ENCODE measurements at regions not wholly inside any gene's neighbourhood (a gene's known extent, or its start where the extent isn't known, plus 50 kb on each side); places are given as distances from the start of the nearest gene placed in this dataset.

- no peak for DNase-seq (ENCODE audit: low spot score)
These were observed 69.7 kb downstream of the PSMB1 start for GRCh38 chr6:170483413-170483812.

GRCh38 chr6:170480050-170480692 lies 72.9 kb downstream of the PSMB1 start:
- peak; percentile 27 for DNase-seq (ENCODE audit: low spot score)

- DNase-seq (ENCODE audit: low spot score): no peak
These were observed 76.7 kb downstream of the PSMB1 start for GRCh38 chr6:170476360-170476759.

GRCh38 chr6:170475118-170475517 lies 78.0 kb downstream of the PSMB1 start:
- no peak for DNase-seq (ENCODE audit: low spot score)

GRCh38 chr6:170473801-170474200 lies 79.3 kb downstream of the PSMB1 start:
- no peak for DNase-seq (ENCODE audit: low spot score)

DNA sequence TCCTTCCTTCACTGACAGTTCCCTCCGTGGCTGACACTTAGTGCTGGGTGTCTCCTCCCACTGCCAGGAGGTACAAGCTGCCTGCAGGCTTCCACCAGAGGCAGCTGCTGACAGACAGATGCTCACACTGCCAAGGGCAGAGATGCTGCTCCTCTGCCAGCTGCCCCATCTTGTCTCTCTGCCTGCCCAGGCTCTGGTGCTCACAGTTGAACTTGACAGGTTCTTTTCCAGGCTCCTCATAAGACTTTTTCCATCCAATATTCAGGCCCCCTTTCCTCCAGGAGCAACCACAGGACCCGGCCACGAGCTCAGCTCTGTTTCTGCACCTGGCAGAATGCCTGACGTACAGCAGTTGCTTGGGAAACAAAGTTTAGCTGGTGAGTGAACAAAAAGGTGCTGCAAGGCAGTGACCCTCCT lies 79.8 kb downstream of the PSMB1 start:
- no peak for DNase-seq (ENCODE audit: low spot score)

DNA sequence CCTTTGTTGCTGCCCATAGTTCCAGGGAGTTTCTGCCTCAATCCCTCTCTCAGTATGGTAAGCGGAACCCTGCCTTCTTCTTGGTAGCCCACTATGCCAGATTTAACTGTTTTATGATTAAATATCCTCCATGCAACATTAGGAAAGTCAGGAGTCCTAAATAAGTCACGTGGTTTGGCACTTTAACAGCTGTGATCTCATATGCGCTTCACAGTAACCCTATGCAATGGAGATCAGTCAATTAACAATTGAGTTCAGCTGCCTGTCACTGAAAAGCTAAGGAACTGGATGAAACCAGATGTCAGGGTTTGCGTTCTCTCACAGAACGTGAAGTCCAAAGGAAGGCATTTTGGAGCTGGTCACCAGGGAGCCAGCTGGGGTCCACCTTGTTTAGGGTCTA lies 81.6 kb downstream of the PSMB1 start:
- DNase-seq (ENCODE audit: low spot score): no peak

DNA sequence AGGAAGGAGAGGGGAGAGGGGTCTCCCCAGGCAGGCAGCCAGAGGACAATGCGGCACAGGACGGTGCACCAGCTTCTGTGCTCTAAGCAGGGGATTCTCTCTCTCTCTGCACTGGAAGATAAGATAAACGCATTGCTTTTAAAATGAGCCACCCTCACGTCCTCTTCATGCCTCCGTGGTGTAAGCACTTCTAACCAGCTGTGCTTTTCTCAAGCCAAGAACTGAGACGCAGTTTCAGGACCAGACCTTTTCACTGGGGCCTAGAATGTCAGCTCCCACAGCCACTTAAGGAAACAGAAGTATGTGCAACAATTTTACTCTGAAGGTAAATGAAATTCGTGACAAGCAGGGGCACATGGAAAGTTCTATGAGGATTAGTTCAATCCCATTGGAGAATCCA lies 82.4 kb downstream of the PSMB1 start:
- DNase-seq (ENCODE audit: low spot score): no peak

GRCh38 chr6:170464524-170464979 lies 88.6 kb downstream of the PSMB1 start:
- no peak for DNase-seq (ENCODE audit: low spot score)

DNA sequence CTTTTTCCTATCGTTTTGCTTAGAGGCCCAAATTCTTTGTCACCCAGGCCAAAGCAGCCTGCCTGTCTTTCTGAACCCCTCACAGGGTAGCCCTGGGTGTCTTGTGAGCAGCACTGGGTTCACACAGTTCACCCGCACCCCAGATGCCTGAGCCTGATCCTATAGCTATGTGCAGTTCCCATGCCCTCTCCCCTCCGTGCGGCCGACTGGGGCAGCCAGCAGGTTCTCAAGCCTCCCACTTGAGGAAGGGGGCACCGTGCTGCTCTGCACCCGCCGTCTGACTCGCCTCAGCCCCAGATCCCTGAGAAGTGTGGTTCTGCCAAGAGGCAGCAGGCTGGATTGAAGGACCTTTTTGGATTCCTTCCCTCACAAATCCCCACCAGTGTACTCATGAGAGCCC lies 89.0 kb downstream of the PSMB1 start:
- no peak for DNase-seq (ENCODE audit: low spot score)

GRCh38 chr6:170463101-170463721 lies 89.9 kb downstream of the PSMB1 start:
- DNase-seq (ENCODE audit: low spot score): no peak

GRCh38 chr6:170462366-170463020 lies 90.6 kb downstream of the PSMB1 start:
- DNase-seq (ENCODE audit: low spot score): no peak

DNA sequence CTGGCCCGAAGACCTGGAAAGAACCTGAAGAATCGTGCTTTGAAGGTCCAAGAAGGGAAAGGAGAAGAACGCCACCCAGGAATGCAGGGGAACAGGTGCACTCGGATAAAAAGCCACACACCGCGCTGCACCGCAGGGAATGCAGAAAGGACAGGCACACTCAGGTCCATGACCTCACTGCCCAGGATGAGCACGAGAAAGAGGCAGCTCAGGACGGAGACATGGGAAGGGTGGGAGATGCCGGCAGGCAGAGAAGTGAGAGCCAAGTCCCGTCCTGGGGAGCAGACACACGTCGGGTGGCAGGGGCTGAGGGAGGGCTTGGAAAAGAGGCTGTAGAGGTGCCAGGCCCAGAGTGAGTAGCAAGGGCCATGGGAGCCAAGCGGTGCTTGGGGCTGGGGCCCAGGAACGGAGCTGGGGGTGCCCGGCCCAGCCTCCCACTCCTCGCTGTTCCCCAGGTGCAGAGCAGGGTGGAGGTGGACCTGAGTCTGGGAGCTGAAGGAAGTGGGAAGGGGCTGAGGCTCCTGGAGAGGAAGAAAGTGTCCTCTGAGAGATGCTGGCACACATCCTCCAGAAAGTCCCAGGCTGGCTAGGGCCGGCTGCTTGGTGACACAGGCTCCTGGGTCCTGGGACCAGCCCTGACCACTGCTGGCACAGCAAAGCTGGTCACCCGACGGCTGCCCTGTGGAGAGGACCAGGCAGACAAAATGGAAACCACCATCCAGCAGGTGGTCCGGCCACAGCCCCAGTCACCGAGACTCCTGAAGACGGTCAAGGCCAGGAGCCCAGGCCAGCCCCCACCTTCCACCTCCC lies 91.3 kb downstream of the PSMB1 start:
- DNase-seq (ENCODE audit: low spot score): no peak

GRCh38 chr6:170461111-170461510 lies 92.0 kb downstream of the PSMB1 start:
- no peak for DNase-seq (ENCODE audit: low spot score)

GRCh38 chr6:170460641-170461040 lies 92.5 kb downstream of the PSMB1 start:
- DNase-seq (ENCODE audit: low spot score): no peak

DNA sequence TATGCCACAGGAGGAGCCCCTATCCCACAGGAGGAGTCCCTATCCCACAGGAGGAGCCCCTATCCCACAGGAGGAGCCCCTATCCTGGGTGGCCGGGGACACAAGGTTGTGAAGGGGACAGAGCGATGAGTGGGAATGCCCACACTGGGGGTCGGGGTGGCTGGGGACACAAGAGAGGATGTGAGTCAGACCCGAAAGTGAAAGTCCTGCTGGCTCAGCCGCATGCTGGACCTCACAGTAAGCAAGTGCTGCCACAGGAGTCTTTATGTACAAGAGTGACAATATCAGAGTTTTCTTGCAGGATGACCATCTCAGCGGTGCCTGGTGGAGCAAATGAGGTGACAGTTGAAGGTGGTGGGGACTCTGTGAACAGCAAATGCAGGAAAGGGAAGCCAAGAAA lies 93.7 kb downstream of the PSMB1 start:
- no peak for DNase-seq (ENCODE audit: low spot score)

DNA sequence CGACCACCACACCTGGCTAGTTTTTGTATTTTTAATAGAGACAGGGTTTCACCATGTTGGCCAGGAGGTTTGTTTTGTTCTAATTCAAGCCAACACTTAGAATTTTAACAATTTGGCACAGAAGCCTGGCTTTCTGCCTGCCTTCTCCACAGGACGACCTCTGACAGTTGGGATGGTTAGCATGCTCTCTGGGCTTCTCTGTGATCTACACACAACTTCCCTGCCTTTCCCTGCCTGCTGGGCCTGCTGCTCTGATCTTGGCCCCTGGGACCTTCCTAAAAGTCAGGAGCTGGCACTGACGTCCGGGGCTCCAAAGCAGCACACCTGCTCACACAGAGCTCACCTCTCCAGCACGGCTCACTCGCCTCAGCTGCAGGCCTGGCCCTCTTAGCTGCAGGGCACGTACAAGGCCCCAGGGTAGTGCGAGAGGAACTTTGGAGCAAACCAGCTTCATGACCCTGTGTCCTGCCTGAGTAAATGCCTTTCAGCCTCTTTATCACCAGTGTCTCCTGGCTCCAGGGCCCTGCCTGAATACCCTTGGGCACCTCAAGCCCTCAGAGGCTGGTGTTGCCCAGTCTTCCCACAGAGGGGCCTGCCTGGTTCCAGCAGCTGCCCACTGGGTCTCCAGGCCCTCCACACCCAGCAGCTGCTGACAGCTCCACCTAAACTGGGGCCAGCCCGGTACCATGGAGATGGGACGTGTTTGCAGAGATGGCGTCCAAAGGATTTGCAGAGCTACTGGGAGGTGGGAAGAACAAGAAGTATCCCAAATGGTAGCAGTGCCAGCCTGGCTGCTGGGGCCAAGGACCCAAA lies 96.0 kb downstream of the PSMB1 start:
- peak; percentile 57 for DNase-seq (ENCODE audit: low spot score)

Data from cerebellar cortex (tissue), 1 donor.